ENCODE measurements at regions not wholly inside any gene's neighbourhood (a gene's known extent, or its start where the extent isn't known, plus 50 kb on each side); places are given as distances from the start of the nearest gene placed in this dataset.

GRCh38 chr3:159839561-159840379 lies 148.9 kb upstream of the IL12A start, which contains the start of gene SCHIP1:
Gene SCHIP1, plus strand, starts transcription at chr3:159839861.
- DNase-seq (no peak), ATAC-seq (peak; percentile 70 to 75)
- intact Hi-C loops (cut with DNase I): no loop called here

GRCh38 chr3:159840703-159841299 lies 147.8 kb upstream of the IL12A start:
- ATAC-seq: peak in 1 of 2 donors; percentile 22
- no peak for DNase-seq
- intact Hi-C loops (cut with DNase I): no loop called here

GRCh38 chr3:159841766-159842165 lies 146.9 kb upstream of the IL12A start:
- DNase-seq: no peak
- intact Hi-C loops (cut with DNase I): no loop called here
- no peak for ATAC-seq

GRCh38 chr3:159843840-159844730 lies 144.6 kb upstream of the IL12A start:
- no peak for DNase-seq
- no peak for ATAC-seq
- intact Hi-C loops (cut with DNase I): no loop called here

- DNase-seq: no peak
- intact Hi-C loops (cut with DNase I): no loop called here
- ATAC-seq: no peak
Measured at GRCh38 chr3:159844801-159845261, 143.8 kb upstream of the IL12A start.

- ATAC-seq: no peak
- DNase-seq: no peak
- intact Hi-C loops (cut with DNase I): no loop called here
Measured at GRCh38 chr3:159845737-159846136, 142.9 kb upstream of the IL12A start.

- intact Hi-C loops (cut with DNase I): no loop called here
- ATAC-seq: no peak
Measured at GRCh38 chr3:159846255-159846654, 142.4 kb upstream of the IL12A start.

GRCh38 chr3:159848348-159849118 lies 140.1 kb upstream of the IL12A start:
- peak; percentile 48 to 80 for ATAC-seq
- intact Hi-C loops (cut with DNase I): no loop called here
- DNase-seq: peak; percentile 57

More at GRCh38 chr3:159846255-159846654, 142.4 kb upstream of the IL12A start:
- no peak for DNase-seq

GRCh38 chr3:159850481-159850880 lies 138.2 kb upstream of the IL12A start:
- intact Hi-C loops (cut with DNase I): no loop called here
- DNase-seq (no peak), ATAC-seq (no peak)

GRCh38 chr3:159852266-159852665 lies 136.4 kb upstream of the IL12A start:
- intact Hi-C loops (cut with DNase I): no loop called here
- no peak for ATAC-seq
- no peak for DNase-seq

GRCh38 chr3:159852821-159853505 lies 135.7 kb upstream of the IL12A start:
- intact Hi-C loops (cut with DNase I): no loop called here
- DNase-seq (peak; percentile 78), ATAC-seq (peak; percentile 78 to 82)

GRCh38 chr3:159853506-159853864 lies 135.2 kb upstream of the IL12A start:
- DNase-seq (no peak), ATAC-seq (no peak)
- intact Hi-C loops (cut with DNase I): no loop called here

- no peak for DNase-seq
- intact Hi-C loops (cut with DNase I): no loop called here
- peak; percentile 10 to 62 for ATAC-seq
Measured at GRCh38 chr3:159854500-159855124, 134.0 kb upstream of the IL12A start.

- no peak for ATAC-seq
- DNase-seq: no peak
- intact Hi-C loops (cut with DNase I): no loop called here
Measured at GRCh38 chr3:159855599-159856346, 132.9 kb upstream of the IL12A start.

GRCh38 chr3:159856590-159857104 lies 132.0 kb upstream of the IL12A start:
- DNase-seq (no peak), ATAC-seq (peak in 1 of 2 donors; percentile 16)
- intact Hi-C loops (cut with DNase I): no loop called here

- ATAC-seq: peak; percentile 54 to 71
- intact Hi-C loops (cut with DNase I): no loop called here
Measured at GRCh38 chr3:159857840-159858239, 130.8 kb upstream of the IL12A start.

GRCh38 chr3:159858650-159859049 lies 130.0 kb upstream of the IL12A start:
- ATAC-seq: no peak
- intact Hi-C loops (cut with DNase I): no loop called here
- no peak for DNase-seq

More at GRCh38 chr3:159857840-159858239, 130.8 kb upstream of the IL12A start:
- no peak for DNase-seq
